Tibial nerve (tissue), 4 donors: ENCODE measurements at regions not wholly inside any gene's neighbourhood (a gene's known extent, or its start where the extent isn't known, plus 50 kb on each side); places are given as distances from the start of the nearest gene placed in this dataset.

ENCODE experiments used
- EP300 ChIP-seq, 2 donors: sonication (generic); formaldehyde crosslinking; IDR thresholded peaks; one replicate each; pipeline ENCODE4 v1.6.1; 2017; ENCODE audit warnings: antibody characterized with exemption in 2 of 2, mild to moderate bottlenecking in 1 of 2
- POLR2A ChIP-seq, 2 donors: fragments of 450-650 bp; IDR thresholded peaks; one replicate each; pipeline ENCODE4 v1.6.1; 2017; ENCODE audit warnings: antibody characterized with exemption in 2 of 2, mild to moderate bottlenecking in 2 of 2, moderate library complexity in 2 of 2
- TF ChIP-seq, protein P1 (sequence below), 5 experiments: fragments of 200-600 bp in 3 of 5; fragments of 450-650 bp in 2 of 5; sonication (generic) in 3 of 5; IDR thresholded peaks; one replicate each; pipeline ENCODE4 v1.5.1; 2016 to 2019; ENCODE audit warnings: antibody characterized with exemption in 5 of 5, mild to moderate bottlenecking in 3 of 5, moderate library complexity in 2 of 5

DNA sequence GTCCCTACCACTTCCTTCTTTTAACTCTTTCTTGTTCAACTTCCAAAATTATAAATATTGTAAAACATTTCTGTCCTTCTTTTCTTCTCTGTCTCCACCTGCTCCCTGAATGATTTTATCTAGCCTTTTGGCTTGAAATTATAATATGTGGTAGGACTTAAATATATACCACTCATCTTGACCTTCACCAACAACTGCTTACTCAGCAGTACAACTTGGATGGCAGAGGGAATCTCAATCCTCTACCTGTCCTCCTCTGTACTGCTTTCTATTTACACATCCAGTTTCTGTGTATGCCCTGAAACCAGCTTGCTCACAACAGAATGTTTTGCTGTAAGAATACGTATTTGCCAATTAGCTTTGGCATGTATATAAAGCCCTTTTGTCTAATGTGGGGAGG, 1392.5 kb downstream of the EPHA7 start:
- TF ChIP-seq, protein P1, sequence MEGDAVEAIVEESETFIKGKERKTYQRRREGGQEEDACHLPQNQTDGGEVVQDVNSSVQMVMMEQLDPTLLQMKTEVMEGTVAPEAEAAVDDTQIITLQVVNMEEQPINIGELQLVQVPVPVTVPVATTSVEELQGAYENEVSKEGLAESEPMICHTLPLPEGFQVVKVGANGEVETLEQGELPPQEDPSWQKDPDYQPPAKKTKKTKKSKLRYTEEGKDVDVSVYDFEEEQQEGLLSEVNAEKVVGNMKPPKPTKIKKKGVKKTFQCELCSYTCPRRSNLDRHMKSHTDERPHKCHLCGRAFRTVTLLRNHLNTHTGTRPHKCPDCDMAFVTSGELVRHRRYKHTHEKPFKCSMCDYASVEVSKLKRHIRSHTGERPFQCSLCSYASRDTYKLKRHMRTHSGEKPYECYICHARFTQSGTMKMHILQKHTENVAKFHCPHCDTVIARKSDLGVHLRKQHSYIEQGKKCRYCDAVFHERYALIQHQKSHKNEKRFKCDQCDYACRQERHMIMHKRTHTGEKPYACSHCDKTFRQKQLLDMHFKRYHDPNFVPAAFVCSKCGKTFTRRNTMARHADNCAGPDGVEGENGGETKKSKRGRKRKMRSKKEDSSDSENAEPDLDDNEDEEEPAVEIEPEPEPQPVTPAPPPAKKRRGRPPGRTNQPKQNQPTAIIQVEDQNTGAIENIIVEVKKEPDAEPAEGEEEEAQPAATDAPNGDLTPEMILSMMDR (IDR thresholded peaks at IDR 0.05), result no peak
- TF ChIP-seq POLR2A (IDR thresholded peaks at IDR 0.05), result no peak
- no peak for TF ChIP-seq EP300 (IDR thresholded peaks at IDR 0.05)
